OCI-LY3 (cell line): ENCODE measurements at regions not wholly inside any gene's neighbourhood (a gene's known extent, or its start where the extent isn't known, plus 50 kb on each side); places are given as distances from the start of the nearest gene placed in this dataset.

Experiments used
- EZH2phosphoT487 ChIP-seq: fragments of 200-600 bp; shearing (Covaris generic); IDR thresholded peaks from 2 replicates; pipeline ENCODE4 v1.6.1; 2018; ENCODE audit warnings: antibody characterized with exemption, mixed run types, low read depth
- TF ChIP-seq, protein P1 (sequence below): fragments of 200-600, 300-600 bp; sonication (generic); IDR thresholded peaks from 2 replicates; pipeline ENCODE4 v1.5.1; 2014; ENCODE audit warnings: antibody characterized with exemption, low read length, low read depth

DNA sequence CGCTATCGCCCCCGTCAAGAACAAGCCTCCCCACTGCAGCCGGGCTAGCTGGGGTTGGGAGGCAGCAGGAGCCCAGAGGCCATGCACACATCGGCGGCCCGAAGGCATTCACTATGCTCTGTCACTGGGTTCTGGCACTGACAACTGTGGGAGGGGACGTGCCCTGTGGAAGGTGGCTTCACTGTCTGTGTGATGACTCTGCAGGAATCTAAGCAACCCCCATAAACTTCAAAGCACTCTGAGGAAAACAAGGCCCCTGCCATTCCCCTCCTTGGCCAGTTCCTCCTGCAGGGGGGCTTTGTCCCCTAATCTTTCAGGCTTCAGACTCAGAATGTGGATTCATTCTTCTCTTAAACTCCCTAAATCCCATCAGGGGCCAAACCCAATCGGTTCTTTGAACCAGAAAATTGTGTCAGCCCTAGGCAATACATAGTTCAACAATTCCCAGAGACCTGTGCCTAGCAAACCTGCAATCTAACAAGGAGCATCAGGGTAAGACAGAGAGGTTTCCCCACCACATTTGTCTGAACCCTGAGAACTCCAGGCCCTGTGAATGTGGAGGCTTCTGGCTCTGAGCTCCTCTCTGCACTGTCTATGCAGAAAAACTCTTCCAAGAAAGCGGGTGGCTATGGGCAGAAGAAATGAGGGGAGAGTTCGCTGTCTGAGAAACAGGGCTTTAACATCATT, 1477.2 kb downstream of the TBC1D22A start:
- TF ChIP-seq, protein P1, sequence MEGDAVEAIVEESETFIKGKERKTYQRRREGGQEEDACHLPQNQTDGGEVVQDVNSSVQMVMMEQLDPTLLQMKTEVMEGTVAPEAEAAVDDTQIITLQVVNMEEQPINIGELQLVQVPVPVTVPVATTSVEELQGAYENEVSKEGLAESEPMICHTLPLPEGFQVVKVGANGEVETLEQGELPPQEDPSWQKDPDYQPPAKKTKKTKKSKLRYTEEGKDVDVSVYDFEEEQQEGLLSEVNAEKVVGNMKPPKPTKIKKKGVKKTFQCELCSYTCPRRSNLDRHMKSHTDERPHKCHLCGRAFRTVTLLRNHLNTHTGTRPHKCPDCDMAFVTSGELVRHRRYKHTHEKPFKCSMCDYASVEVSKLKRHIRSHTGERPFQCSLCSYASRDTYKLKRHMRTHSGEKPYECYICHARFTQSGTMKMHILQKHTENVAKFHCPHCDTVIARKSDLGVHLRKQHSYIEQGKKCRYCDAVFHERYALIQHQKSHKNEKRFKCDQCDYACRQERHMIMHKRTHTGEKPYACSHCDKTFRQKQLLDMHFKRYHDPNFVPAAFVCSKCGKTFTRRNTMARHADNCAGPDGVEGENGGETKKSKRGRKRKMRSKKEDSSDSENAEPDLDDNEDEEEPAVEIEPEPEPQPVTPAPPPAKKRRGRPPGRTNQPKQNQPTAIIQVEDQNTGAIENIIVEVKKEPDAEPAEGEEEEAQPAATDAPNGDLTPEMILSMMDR, result no peak
- TF ChIP-seq EZH2phosphoT487, result no peak
